ENCODE measurements at regions not wholly inside any gene's neighbourhood (a gene's known extent, or its start where the extent isn't known, plus 50 kb on each side); places are given as distances from the start of the nearest gene placed in this dataset.
A peak's percentile ranks its signal among the peaks of the same experiment; 100 is the strongest.

GRCh38 chr4:153919667-153920066 lies 130.8 kb upstream of the SFRP2 start:
- H3K9me3 ChIP-seq (replicated peaks in 1 of 2; ENCODE audit: control insufficient read depth in 1 of 2, insufficient read depth in 1 of 2, low read length in 2 of 2), result no peaks in the 10 kb centered on the region
- no peak overlapping the region for H3K27ac ChIP-seq (ENCODE audit: low read depth in 1 of 2, low read length in 2 of 2)
- H3K79me2 ChIP-seq (ENCODE audit: insufficient read depth, low read length), result no peaks in the 10 kb centered on the region
- Mint-ChIP-seq H3K36me3 (no peaks in the 10 kb centered on the region), H3K4me1 (peaks cover 15% of the 10 kb centered on the region), H3K4me3 (no peak overlapping the region), H3K9me3 (peaks cover 0 to 3% (median 0%) of the 10 kb centered on the region in 7 donors), H3K27me3 (ENCODE audit: low read depth in 3 of 3) (peaks cover 0 to 3% (median 0%) of the 10 kb centered on the region in 3 donors), H3K27ac (no peak overlapping the region)
- TF ChIP-seq CTCF (IDR thresholded peaks at IDR 0.05), result no peak
- 100% methylated on average over 1 of the region's 3 CpGs for WGBS (ENCODE audit: insufficient coverage)
- no peaks in the 10 kb centered on the region for H3K27me3 ChIP-seq (ENCODE audit: control insufficient read depth in 2 of 2, insufficient read depth in 2 of 2, low read length in 2 of 2)
- H3K4me1 ChIP-seq (ENCODE audit: control insufficient read depth in 1 of 2, insufficient read depth in 2 of 2, low read length in 2 of 2), result peaks cover 0 to 5% of the 10 kb centered on the region in 2 donors
- H3K36me3 ChIP-seq (replicated peaks in 1 of 2; ENCODE audit: control insufficient read depth in 1 of 2, insufficient read depth in 2 of 2, low read length in 2 of 2), result no peaks in the 10 kb centered on the region
- peak in 1 of 3 donors; percentile 18 for DNase-seq
- no peaks in the 10 kb centered on the region for H4K20me1 ChIP-seq (ENCODE audit: insufficient read depth, low read length)
- H2AFZ ChIP-seq (ENCODE audit: insufficient read depth, low read depth, low read length, poor library complexity, severe bottlenecking), result no peak overlapping the region
- intact Hi-C loops (cut with micrococcal nuclease), result no loop called here
- no peak overlapping the region for H3K4me3 ChIP-seq (replicated peaks in 1 of 3; ENCODE audit: low read depth in 2 of 3, low read length in 3 of 3)
- H3K4me2 ChIP-seq (replicated peaks; ENCODE audit: extremely low read depth, low read length, poor library complexity, severe bottlenecking), result no peak overlapping the region
- H3K9ac ChIP-seq (ENCODE audit: insufficient read depth, low read length, poor library complexity, severe bottlenecking), result no peak overlapping the region

GRCh38 chr4:153916273-153916755 lies 127.4 kb upstream of the SFRP2 start:
- Mint-ChIP-seq H3K4me3 (no peak overlapping the region), H3K9me3 (peaks cover 0 to 3% (median 0%) of the 10 kb centered on the region in 7 donors), H3K27me3 (ENCODE audit: low read depth in 3 of 3) (peaks cover 1 to 3% (median 1%) of the 10 kb centered on the region in 3 donors), H3K36me3 (no peaks in the 10 kb centered on the region), H3K4me1 (peaks cover 15% of the 10 kb centered on the region), H3K27ac (no peak overlapping the region)
- Histone ChIP-seq H3K27me3 (ENCODE audit: control insufficient read depth in 2 of 2, insufficient read depth in 2 of 2, low read length in 2 of 2) (no peaks in the 10 kb centered on the region), H2AFZ (ENCODE audit: insufficient read depth, low read depth, low read length, poor library complexity, severe bottlenecking) (no peak overlapping the region), H3K9me3 (replicated peaks in 1 of 2; ENCODE audit: control insufficient read depth in 1 of 2, insufficient read depth in 1 of 2, low read length in 2 of 2) (no peaks in the 10 kb centered on the region), H3K4me1 (ENCODE audit: control insufficient read depth in 1 of 2, insufficient read depth in 2 of 2, low read length in 2 of 2) (peaks cover 0 to 5% of the 10 kb centered on the region in 2 donors), H3K27ac (ENCODE audit: low read depth in 1 of 2, low read length in 2 of 2) (no peak overlapping the region), H4K20me1 (ENCODE audit: insufficient read depth, low read length) (no peaks in the 10 kb centered on the region), H3K36me3 (replicated peaks in 1 of 2; ENCODE audit: control insufficient read depth in 1 of 2, insufficient read depth in 2 of 2, low read length in 2 of 2) (no peaks in the 10 kb centered on the region), H3K9ac (ENCODE audit: insufficient read depth, low read length, poor library complexity, severe bottlenecking) (no peak overlapping the region), H3K79me2 (ENCODE audit: insufficient read depth, low read length) (no peaks in the 10 kb centered on the region), H3K4me3 (replicated peaks in 1 of 3; ENCODE audit: low read depth in 2 of 3, low read length in 3 of 3) (no peak overlapping the region), H3K4me2 (replicated peaks; ENCODE audit: extremely low read depth, low read length, poor library complexity, severe bottlenecking) (no peak overlapping the region)
- intact Hi-C loops (cut with micrococcal nuclease), result no loop called here
- WGBS (ENCODE audit: insufficient coverage), result 83% methylated on average over 1 of the region's 5 CpGs
- DNase-seq, result no peak
- no peak for TF ChIP-seq CTCF (IDR thresholded peaks at IDR 0.05)
